A673 (cell line): ENCODE measurements at regions not wholly inside any gene's neighbourhood (a gene's known extent, or its start where the extent isn't known, plus 50 kb on each side); places are given as distances from the start of the nearest gene placed in this dataset.
A peak's percentile ranks its signal among the peaks of the same experiment; 100 is the strongest.

ENCODE experiments used
- BruUV-seq: library from RNA; stranded (reverse); fragments of 400-500 nt; replicated peaks from 2 replicates; lab custom pipeline; 2021; lab: Mats Ljungman, UMichigan
- CTCF ChIA-PET: fragments of 300-600 bp; sonication (Branson Sonifier 250); formaldehyde crosslinking; loops from one replicate; lab custom pipeline; 2022; ENCODE audit warnings: antibody characterized with exemption; lab: Charles Lee
- POLR2A ChIA-PET: fragments of 300-600 bp; sonication (Branson Sonifier 250); formaldehyde crosslinking; loops from one replicate; lab custom pipeline; 2022; ENCODE audit warnings: antibody characterized with exemption; ENCODE audit not compliant: low non-redundant PET; lab: Charles Lee
- DNase-seq: peaks from one replicate; pipeline ENCODE4 v3.0.0-alpha.2; 2015; ENCODE audit warnings: low spot score
- H3K27ac ChIP-seq: fragments of 200-600 bp; sonication (generic); 2 replicates; pipeline ENCODE4 v1.5.1; 2016; ENCODE audit warnings: mixed run types, low read depth, mild to moderate bottlenecking, mixed read lengths, antibody characterized with exemption, low read length; ENCODE audit not compliant: poor library complexity, severe bottlenecking
- H3K27me3 ChIP-seq: fragments of 200-600 bp; sonication (generic); replicated peaks from 2 replicates; pipeline ENCODE4 v1.6.1; 2017; ENCODE audit warnings: mixed run types, low read depth, mild to moderate bottlenecking, mixed read lengths, antibody characterized with exemption, low read length; ENCODE audit not compliant: insufficient read depth, poor library complexity
- H3K36me3 ChIP-seq: fragments of 200-600 bp; sonication (generic); 2 replicates; pipeline ENCODE4 v1.6.1; 2016; ENCODE audit warnings: mixed run types, mild to moderate bottlenecking, mixed read lengths, antibody characterized with exemption, low read length; ENCODE audit not compliant: insufficient read depth, poor library complexity, severe bottlenecking
- H3K4me1 ChIP-seq: fragments of 200-600 bp; sonication (generic); 2 replicates; pipeline ENCODE4 v1.6.1; 2017; ENCODE audit warnings: mixed run types, mild to moderate bottlenecking, mixed read lengths, antibody characterized with exemption, low read length; ENCODE audit not compliant: insufficient read depth, poor library complexity, severe bottlenecking
- H3K4me3 ChIP-seq: fragments of 200-600 bp; sonication (generic); 2 replicates; pipeline ENCODE4 v1.5.1; 2016; ENCODE audit warnings: low read depth, mixed run types, mild to moderate bottlenecking, mixed read lengths, low read length; ENCODE audit not compliant: poor library complexity, severe bottlenecking
- H3K9me3 ChIP-seq: fragments of 200-600 bp; sonication (generic); 2 replicates; pipeline ENCODE4 v1.6.1; 2016; ENCODE audit warnings: mixed run types, low read depth, mild to moderate bottlenecking, mixed read lengths, antibody characterized with exemption, low read length; ENCODE audit not compliant: poor library complexity, severe bottlenecking
- CTCF ChIP-seq: fragments of 300-800, 200-600 bp; sonication (generic); conservative IDR thresholded peaks from 2 replicates; pipeline ENCODE4 v1.5.1; 2017; ENCODE audit warnings: low read depth, mild to moderate bottlenecking, antibody characterized with exemption, low read length, moderate library complexity, mixed read lengths
- EZH2 ChIP-seq: fragments of 200-600 bp; sonication (generic); IDR thresholded peaks from 2 replicates; pipeline ENCODE4 v1.6.1; 2017; ENCODE audit warnings: borderline replicate concordance, low read depth, mild to moderate bottlenecking, mixed read lengths, antibody characterized with exemption, low read length; ENCODE audit not compliant: poor library complexity, severe bottlenecking
- intact Hi-C: fragments of 100-400 bp; cut with micrococcal nuclease; formaldehyde crosslinking; loops from one replicate; pipeline ENCODE4 v1.10.0; 2022; ENCODE audit not compliant: unreplicated experiment

DNA sequence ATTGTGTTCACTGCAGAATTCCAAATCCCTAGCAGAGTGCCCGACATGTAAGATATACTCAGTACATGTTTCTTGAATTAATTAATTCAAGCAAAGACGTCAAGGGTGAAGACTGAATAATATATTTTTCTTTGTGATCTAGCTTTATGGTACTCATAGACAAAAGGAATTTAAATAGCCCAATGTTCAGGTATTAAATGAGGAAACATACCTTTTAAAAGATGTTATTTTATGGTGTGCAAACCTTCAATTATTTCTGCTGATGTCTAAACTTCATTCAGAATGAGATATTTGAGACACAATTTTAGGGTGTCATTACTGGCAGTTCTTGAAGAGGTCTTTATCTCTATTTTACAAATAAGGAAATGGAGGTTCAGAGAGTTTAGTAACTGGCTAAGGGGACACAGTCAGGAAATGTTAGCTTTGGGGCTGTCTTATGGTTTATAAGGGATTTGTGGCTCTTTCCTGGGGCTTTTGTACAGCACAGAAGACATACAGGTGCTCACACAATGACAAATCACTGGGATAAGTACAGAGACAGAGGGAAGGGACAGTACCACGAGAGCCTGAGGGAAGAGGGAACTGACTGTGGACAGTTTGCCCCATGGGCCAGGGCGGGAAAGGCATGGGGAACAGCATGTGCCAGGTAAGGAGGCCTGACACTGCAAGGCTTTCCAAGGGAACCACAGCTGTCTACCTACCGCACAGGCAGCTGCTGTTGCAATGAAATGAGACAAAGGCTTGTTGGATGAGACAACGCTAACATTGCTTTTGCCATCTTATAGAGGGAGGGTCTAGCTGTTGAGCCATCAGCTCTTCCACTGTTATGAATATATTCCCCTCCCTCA is 155.3 kb downstream of the DDX1 start:
- CTCF ChIA-PET = interaction anchor here (0.6 kb wide), 1 partner anchor 70 kb away, joined by 8 read pairs; no protein-coding TSS in a partner anchor
- Histone ChIP-seq H3K27ac (no peak overlapping the region), H3K4me1 (no peaks in the 10 kb centered on the region), H3K36me3 (no peaks in the 10 kb centered on the region), H3K9me3 (no peaks in the 10 kb centered on the region), H3K27me3 (no peaks in the 10 kb centered on the region), H3K4me3 (no peak overlapping the region)
- POLR2A ChIA-PET = no interaction called here
- intact Hi-C loops = loop anchor here (5.0 kb wide), 1 partner anchor 110 kb away; no protein-coding TSS in a partner anchor
- no peak for TF ChIP-seq EZH2
- TF ChIP-seq CTCF = no peak
- DNase-seq = no peak
- no TSS peak for BruUV-seq

- intact Hi-C loops = loop anchor here (5.0 kb wide), 1 partner anchor 111 kb away; no protein-coding TSS in a partner anchor
- TF ChIP-seq EZH2 = no peak
- TF ChIP-seq CTCF = no peak
- Histone ChIP-seq H3K4me3 (no peak overlapping the region), H3K36me3 (no peaks in the 10 kb centered on the region), H3K27me3 (no peaks in the 10 kb centered on the region), H3K9me3 (no peaks in the 10 kb centered on the region), H3K27ac (no peak overlapping the region), H3K4me1 (no peaks in the 10 kb centered on the region)
- POLR2A ChIA-PET = interaction anchor here (0.7 kb wide), 1 partner anchor 181 kb away, joined by 7 read pairs; no protein-coding TSS in a partner anchor
- BruUV-seq = no TSS peak
- no peak for DNase-seq
- CTCF ChIA-PET = interaction anchor here (0.6 kb wide), 1 partner anchor 69 kb away, joined by 8 read pairs; no protein-coding TSS in a partner anchor
Observed at GRCh38 chr2:15747603-15748471, 156.2 kb downstream of the DDX1 start.

- DNase-seq = peak; percentile 41
- no peaks in the 10 kb centered on the region for H3K36me3 ChIP-seq
- no TSS peak for BruUV-seq
- H3K4me1 ChIP-seq = no peaks in the 10 kb centered on the region
- intact Hi-C loops = loop anchor here (5.0 kb wide), 1 partner anchor 112 kb away; no protein-coding TSS in a partner anchor
- ChIA-PET POLR2A (no interaction called here), CTCF (no interaction called here)
- no peaks in the 10 kb centered on the region for H3K9me3 ChIP-seq
- TF ChIP-seq CTCF (peak; percentile 61), EZH2 (no peak)
- no peak overlapping the region for H3K27ac ChIP-seq
- no peak overlapping the region for H3K4me3 ChIP-seq
- H3K27me3 ChIP-seq = no peaks in the 10 kb centered on the region
Observed at GRCh38 chr2:15748736-15749323, 157.2 kb downstream of the DDX1 start.
